Left ventricle myocardium inferior (tissue), 1 donor: ENCODE measurements at regions not wholly inside any gene's neighbourhood (a gene's known extent, or its start where the extent isn't known, plus 50 kb on each side); places are given as distances from the start of the nearest gene placed in this dataset.

Experiments
- DNase-seq: peaks from one replicate; pipeline ENCODE4 v3.0.0-alpha.2; 2020
- H3K27ac ChIP-seq: fragments of 200-600 bp; replicated peaks from 2 replicates; pipeline ENCODE4 v1.8.0; 2021
- H3K27me3 ChIP-seq: fragments of 200-600 bp; 2 replicates; pipeline ENCODE4 v1.8.0; 2021; ENCODE audit warnings: low read depth
- H3K36me3 ChIP-seq: fragments of 200-600 bp; 2 replicates; pipeline ENCODE4 v1.8.0; 2021
- H3K4me1 ChIP-seq: fragments of 200-600 bp; 2 replicates; pipeline ENCODE4 v1.8.0; 2021
- H3K4me3 ChIP-seq: fragments of 200-600 bp; 2 replicates; pipeline ENCODE4 v1.8.0; 2021; ENCODE audit warnings: mild to moderate bottlenecking, moderate library complexity
- H3K9me3 ChIP-seq: fragments of 200-600 bp; replicated peaks from 2 replicates; pipeline ENCODE4 v1.8.0; 2021
- intact Hi-C: fragments of 100-400 bp; cut with micrococcal nuclease; formaldehyde crosslinking; loops from one replicate; pipeline ENCODE4 v1.11.0; 2022
- TF ChIP-seq, protein P1 (sequence below): fragments of 200-600 bp; IDR thresholded peaks from 2 replicates; pipeline ENCODE4 v1.8.0; 2021; ENCODE audit warnings: antibody characterized with exemption, mild to moderate bottlenecking, borderline replicate concordance
- donor health status: DM: no; HTN: yes; CAD: no; lungs with severe emphysema.

DNA sequence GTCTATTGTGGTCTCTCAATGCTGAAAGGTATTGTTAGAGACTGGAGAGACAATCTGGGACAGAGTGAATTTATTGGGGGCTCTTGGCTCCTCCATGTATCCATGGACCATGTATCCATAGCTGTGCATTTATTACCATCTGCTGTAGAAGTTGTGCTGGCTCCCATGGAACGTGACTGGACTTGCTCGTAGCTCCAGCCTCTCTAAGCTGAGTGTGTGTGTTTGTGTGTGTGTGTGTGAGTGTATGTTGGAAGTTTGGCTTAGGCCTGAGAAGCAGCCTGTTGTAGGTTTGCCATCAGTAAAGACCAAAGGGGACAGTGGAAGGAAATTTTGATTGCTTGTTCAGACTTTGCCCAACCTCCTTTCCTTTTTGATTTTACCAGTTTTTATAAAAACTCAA is 105.7 kb upstream of the USP24 start:
- intact Hi-C loops: no loop called here
- TF ChIP-seq, protein P1, sequence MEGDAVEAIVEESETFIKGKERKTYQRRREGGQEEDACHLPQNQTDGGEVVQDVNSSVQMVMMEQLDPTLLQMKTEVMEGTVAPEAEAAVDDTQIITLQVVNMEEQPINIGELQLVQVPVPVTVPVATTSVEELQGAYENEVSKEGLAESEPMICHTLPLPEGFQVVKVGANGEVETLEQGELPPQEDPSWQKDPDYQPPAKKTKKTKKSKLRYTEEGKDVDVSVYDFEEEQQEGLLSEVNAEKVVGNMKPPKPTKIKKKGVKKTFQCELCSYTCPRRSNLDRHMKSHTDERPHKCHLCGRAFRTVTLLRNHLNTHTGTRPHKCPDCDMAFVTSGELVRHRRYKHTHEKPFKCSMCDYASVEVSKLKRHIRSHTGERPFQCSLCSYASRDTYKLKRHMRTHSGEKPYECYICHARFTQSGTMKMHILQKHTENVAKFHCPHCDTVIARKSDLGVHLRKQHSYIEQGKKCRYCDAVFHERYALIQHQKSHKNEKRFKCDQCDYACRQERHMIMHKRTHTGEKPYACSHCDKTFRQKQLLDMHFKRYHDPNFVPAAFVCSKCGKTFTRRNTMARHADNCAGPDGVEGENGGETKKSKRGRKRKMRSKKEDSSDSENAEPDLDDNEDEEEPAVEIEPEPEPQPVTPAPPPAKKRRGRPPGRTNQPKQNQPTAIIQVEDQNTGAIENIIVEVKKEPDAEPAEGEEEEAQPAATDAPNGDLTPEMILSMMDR: no peak
- H3K27ac ChIP-seq: no peak overlapping the region

DNA sequence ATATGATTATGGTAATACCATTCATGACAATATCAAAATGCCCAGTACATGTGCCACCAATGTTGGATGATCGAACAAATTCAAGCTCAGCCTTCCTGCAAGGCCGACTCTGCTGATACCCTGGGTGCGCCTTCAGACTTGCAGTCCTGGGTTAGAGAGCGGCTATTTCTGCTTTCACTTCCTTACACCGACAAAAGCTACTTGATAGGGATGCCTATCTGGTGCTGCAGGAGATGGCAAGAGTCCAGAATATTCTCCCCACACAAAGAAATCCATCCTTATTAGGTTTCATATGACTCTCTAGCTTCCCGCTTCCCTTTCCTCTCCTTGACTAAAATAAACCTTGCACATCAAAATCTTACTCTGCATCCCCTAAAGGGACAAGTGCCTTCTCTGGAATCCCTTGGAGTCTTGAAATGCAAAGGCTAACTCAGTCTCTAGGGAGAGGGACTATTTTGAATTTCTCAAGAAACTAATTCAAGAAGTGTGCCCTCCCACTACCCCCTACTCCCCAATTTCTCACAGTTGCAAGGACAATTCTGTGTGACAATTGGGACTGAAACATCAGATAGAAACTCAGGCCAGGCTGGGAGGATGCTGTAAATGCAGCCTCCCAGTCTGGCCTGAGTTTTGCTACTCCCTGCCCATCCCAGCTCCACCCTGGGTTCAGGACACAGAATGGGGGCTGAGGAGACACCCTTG is 103.1 kb upstream of the USP24 start:
- Histone ChIP-seq H3K9me3 (no peaks in the 10 kb centered on the region), H3K27me3 (no peaks in the 10 kb centered on the region), H3K27ac (peak overlapping the region; percentile 61), H3K4me3 (no peak overlapping the region), H3K4me1 (peaks cover 23% of the 10 kb centered on the region), H3K36me3 (no peaks in the 10 kb centered on the region)
- no peak for DNase-seq
- intact Hi-C loops: no loop called here
- TF ChIP-seq, protein P1: no peak

More for the DNA sequence above, 105.7 kb upstream of the USP24 start:
- H3K4me1 ChIP-seq: peaks cover 23% of the 10 kb centered on the region
- no peak overlapping the region for H3K4me3 ChIP-seq
- H3K36me3 ChIP-seq: no peaks in the 10 kb centered on the region
- no peaks in the 10 kb centered on the region for H3K9me3 ChIP-seq
- no peak for DNase-seq
- H3K27me3 ChIP-seq: no peaks in the 10 kb centered on the region

DNA sequence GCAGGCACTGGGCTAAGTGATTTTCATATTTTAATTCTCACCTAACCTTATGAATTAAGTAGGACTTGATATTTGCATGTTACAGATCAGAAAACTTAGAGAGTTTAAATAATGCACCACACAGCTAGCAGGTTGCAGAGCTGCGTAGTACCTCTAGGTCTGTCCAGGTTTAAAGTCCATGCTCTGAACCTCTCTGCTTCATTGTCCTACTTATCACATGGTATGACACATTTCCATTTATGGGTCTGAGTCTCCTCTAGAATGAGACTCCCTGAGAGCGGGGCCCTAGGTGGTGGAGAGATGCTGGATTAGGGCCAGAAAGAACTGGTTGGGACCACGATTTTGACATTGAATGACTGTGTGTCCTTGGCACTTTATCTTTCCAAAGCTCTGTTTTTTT is 102.5 kb upstream of the USP24 start:
- Histone ChIP-seq H3K4me1 (peaks cover 23% of the 10 kb centered on the region), H3K36me3 (no peaks in the 10 kb centered on the region), H3K4me3 (no peak overlapping the region), H3K27me3 (no peaks in the 10 kb centered on the region), H3K27ac (peak overlapping the region; percentile 61), H3K9me3 (no peaks in the 10 kb centered on the region)
- TF ChIP-seq, protein P1: no peak
- intact Hi-C loops: no loop called here
- DNase-seq: no peak

DNA sequence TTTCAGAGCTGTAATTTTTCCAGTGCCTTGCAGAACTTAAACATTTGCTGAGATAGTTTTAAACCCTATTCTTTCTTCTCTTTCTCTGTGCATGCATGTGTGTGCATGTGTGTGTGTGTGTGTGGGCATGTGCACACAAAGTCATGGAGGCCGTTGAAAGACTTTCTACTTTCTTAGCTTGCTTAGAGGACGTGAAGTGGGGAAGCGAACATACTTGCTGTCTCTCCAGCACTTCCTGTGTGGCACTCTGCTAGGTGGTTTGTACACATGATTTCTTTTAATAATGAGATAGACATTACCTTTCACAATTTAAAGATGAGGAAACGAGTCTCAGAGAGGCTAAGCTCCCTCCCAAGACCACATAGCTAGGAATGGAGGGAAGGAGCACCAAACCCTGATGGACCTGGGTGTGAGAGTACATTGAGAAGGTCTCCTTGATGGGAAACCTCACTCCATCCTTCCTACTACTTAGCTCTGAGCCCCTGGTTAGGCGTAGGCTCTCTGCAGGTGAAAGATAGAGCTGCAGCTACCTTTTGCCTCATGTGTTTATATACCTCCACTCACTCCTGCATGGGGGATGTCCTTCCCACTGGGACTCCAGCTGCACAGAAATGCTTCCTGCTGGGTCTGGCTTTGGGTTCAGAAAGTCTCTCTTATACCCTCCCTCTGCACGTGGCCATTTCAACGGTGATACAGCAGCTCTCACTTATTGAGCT is 101.9 kb upstream of the USP24 start:
- Histone ChIP-seq H3K4me3 (no peak overlapping the region), H3K36me3 (no peaks in the 10 kb centered on the region), H3K9me3 (no peaks in the 10 kb centered on the region), H3K27me3 (no peaks in the 10 kb centered on the region), H3K4me1 (peaks cover 23% of the 10 kb centered on the region), H3K27ac (peak overlapping the region; percentile 61)
- intact Hi-C loops: no loop called here
- no peak for DNase-seq
- TF ChIP-seq, protein P1: no peak

DNA sequence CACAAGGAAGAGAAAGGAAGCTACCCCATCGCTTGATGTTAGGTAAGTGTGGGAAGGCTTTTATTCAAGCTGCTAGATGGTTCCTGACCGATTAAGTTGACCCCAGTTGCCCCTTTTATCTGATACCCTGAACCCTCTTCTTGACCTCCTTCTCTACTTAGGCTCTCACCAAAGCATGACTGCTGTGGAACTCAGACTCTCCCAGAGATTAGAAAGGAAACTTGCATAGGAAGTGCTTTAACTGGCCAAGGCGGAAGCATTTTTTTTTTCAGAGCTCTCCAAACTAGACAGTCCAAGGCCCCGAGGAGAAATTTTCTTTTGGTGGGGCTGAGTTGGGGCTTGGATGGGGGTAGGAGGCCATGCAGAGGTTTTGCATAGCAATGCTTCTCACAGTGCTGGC is 101.3 kb upstream of the USP24 start:
- Histone ChIP-seq H3K4me1 (peaks cover 23% of the 10 kb centered on the region), H3K36me3 (no peaks in the 10 kb centered on the region), H3K9me3 (no peaks in the 10 kb centered on the region), H3K27ac (no peak overlapping the region), H3K4me3 (no peak overlapping the region), H3K27me3 (no peaks in the 10 kb centered on the region)
- TF ChIP-seq, protein P1: no peak
- intact Hi-C loops: no loop called here
- DNase-seq: no peak
